DND-41 (cell line): ENCODE measurements at regions not wholly inside any gene's neighbourhood (a gene's known extent, or its start where the extent isn't known, plus 50 kb on each side); places are given as distances from the start of the nearest gene placed in this dataset.

Experiments
- ATAC-seq: fragments of 200-7000 bp; cut with Tn5 transposase; 3 replicates; pipeline ENCODE4 v1.9.1; 2021; ENCODE audit warnings: low read depth; ENCODE audit not compliant: insufficient read depth
- DNase-seq: peaks from one replicate; pipeline ENCODE4 v3.0.0-alpha.2; 2020
- H2AFZ ChIP-seq: 2 replicates; pipeline ENCODE4 v1.6.0; 2012; ENCODE audit warnings: low read depth, low read length
- H3K27ac ChIP-seq: 2 replicates; pipeline ENCODE4 v1.5.1; 2012; ENCODE audit warnings: low read length, inconsistent platforms
- H3K27me3 ChIP-seq: fragments of 200-600 bp; sonication (generic); 2 replicates; pipeline ENCODE4 v1.6.0; 2012; ENCODE audit warnings: low read length, mild to moderate bottlenecking, inconsistent platforms; ENCODE audit not compliant: insufficient read depth, poor library complexity
- H3K36me3 ChIP-seq: 2 replicates; pipeline ENCODE4 v1.5.1; 2012; ENCODE audit warnings: low read length, inconsistent platforms; ENCODE audit not compliant: insufficient read depth
- H3K4me1 ChIP-seq: 2 replicates; pipeline ENCODE4 v1.5.1; 2012; ENCODE audit warnings: mild to moderate bottlenecking, low read length; ENCODE audit not compliant: insufficient read depth
- H3K4me2 ChIP-seq: 2 replicates; pipeline ENCODE4 v1.6.0; 2012; ENCODE audit warnings: mild to moderate bottlenecking, moderate library complexity, low read length, inconsistent platforms; ENCODE audit not compliant: insufficient read depth
- H3K4me3 ChIP-seq, 2 experiments: fragments of 200-600 bp in 1 of 2; shearing (Covaris generic) in 1 of 2; 2 replicates each; pipeline ENCODE4 v1.5.1; 2012 to 2016; ENCODE audit warnings: inconsistent platforms in 2 of 2, low read length in 2 of 2, mild to moderate bottlenecking in 2 of 2, low read depth in 1 of 2, moderate library complexity in 1 of 2
- H3K79me2 ChIP-seq: 2 replicates; pipeline ENCODE4 v1.6.0; 2012; ENCODE audit warnings: low read length, inconsistent platforms; ENCODE audit not compliant: insufficient read depth
- H3K9ac ChIP-seq: 2 replicates; pipeline ENCODE4 v1.6.0; 2012; ENCODE audit warnings: low read depth, mild to moderate bottlenecking, inconsistent platforms, low read length, moderate library complexity
- H3K9me3 ChIP-seq: 2 replicates; pipeline ENCODE4 v1.5.1; 2012; ENCODE audit warnings: low read length, moderate library complexity, mild to moderate bottlenecking, inconsistent platforms; ENCODE audit not compliant: insufficient read depth, severe bottlenecking
- H4K20me1 ChIP-seq: 2 replicates; pipeline ENCODE4 v1.6.0; 2012; ENCODE audit warnings: low read length; ENCODE audit not compliant: insufficient read depth
- EZH2 ChIP-seq: IDR thresholded peaks from 3 replicates; pipeline ENCODE4 v1.6.1; 2012; ENCODE audit warnings: borderline replicate concordance, low read depth, mild to moderate bottlenecking, moderate library complexity, low read length, inconsistent platforms; ENCODE audit not compliant: severe bottlenecking
- TF ChIP-seq, protein P1 (sequence below): IDR thresholded peaks from 2 replicates; pipeline ENCODE4 v1.5.1; 2012; ENCODE audit warnings: borderline replicate concordance, low read length, moderate library complexity, mild to moderate bottlenecking; ENCODE audit not compliant: poor library complexity, severe bottlenecking; ENCODE audit errors: extremely low read depth

DNA sequence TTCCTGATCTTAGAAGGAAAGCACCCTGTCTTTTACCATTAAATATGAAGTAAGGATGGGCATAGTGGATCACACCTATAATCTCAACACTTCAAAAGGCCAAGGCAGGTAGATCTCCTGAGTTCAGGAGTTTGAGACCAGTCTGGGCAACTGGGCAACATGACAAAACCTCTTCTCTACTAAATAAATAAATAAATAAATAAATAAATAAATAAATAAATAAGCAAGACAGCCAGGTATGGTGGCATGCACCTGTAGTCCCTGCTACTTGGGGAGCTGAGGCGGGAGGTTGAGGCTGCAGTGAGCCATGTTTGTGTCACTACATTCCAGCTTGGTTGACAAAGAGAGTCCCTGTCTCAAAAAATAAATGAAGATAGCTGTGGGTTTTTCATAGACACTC lies 313.1 kb downstream of the RPS24 start:
- Histone ChIP-seq H3K4me1 (no peaks in the 10 kb centered on the region), H3K79me2 (no peaks in the 10 kb centered on the region), H3K27me3 (peaks cover 20% of the 10 kb centered on the region), H4K20me1 (0 out of 2 replicates have a peak, but pooled peaks cover 3% of the 10 kb centered on the region), H3K4me2 (no peak overlapping the region), H3K9me3 (no peaks in the 10 kb centered on the region), H3K27ac (no peak overlapping the region), H3K4me3 (no peak overlapping the region), H2AFZ (no peak overlapping the region), H3K36me3 (no peaks in the 10 kb centered on the region), H3K9ac (no peak overlapping the region)
- no peak for DNase-seq
- TF ChIP-seq EZH2, result no peak
- TF ChIP-seq, protein P1, sequence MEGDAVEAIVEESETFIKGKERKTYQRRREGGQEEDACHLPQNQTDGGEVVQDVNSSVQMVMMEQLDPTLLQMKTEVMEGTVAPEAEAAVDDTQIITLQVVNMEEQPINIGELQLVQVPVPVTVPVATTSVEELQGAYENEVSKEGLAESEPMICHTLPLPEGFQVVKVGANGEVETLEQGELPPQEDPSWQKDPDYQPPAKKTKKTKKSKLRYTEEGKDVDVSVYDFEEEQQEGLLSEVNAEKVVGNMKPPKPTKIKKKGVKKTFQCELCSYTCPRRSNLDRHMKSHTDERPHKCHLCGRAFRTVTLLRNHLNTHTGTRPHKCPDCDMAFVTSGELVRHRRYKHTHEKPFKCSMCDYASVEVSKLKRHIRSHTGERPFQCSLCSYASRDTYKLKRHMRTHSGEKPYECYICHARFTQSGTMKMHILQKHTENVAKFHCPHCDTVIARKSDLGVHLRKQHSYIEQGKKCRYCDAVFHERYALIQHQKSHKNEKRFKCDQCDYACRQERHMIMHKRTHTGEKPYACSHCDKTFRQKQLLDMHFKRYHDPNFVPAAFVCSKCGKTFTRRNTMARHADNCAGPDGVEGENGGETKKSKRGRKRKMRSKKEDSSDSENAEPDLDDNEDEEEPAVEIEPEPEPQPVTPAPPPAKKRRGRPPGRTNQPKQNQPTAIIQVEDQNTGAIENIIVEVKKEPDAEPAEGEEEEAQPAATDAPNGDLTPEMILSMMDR, result no peak
- no peak for ATAC-seq

DNA sequence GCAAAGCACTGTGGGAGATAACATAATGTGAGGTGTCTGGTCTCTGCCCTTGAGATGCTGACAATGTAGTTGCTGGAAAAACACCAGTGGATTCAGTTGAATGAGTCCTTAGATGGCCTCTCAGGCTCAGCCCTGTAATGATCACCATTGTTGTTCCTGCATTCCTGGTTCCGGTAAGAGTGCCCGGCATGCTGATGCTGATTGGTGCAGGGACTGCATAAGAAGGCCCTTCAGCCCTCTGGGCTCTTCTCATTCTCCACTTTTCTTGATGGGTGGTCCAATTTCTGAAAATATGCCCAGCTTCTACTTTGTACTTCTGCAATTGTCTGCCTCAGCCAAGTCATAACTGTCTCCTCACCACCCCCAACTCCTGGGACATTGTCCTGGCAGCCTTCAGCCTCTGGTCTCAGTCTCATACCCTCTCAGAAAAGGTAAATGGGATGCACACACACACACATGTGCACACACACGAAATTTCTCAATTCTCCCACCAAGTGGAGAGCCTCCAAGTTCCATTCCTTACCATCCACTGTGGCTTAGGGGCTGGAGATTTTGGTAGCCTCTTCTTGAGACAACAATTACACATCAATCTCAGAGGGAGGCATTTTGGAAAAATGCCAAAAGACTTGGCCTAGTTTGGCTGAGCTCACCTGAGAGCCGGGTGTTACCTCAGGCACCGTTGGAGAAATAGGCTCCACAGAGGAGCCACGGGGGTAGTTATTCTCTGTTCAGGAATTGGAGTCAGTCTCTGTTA lies 314.9 kb downstream of the RPS24 start:
- no peaks in the 10 kb centered on the region for H3K9me3 ChIP-seq
- TF ChIP-seq, protein P1, result no peak
- no peak for TF ChIP-seq EZH2
- H3K9ac ChIP-seq, result no peak overlapping the region
- H3K4me1 ChIP-seq, result no peaks in the 10 kb centered on the region
- H3K27ac ChIP-seq, result no peak overlapping the region
- no peak overlapping the region for H3K4me2 ChIP-seq
- ATAC-seq (no peak), DNase-seq (no peak)
- no peak overlapping the region for H3K4me3 ChIP-seq
- H2AFZ ChIP-seq, result no peak overlapping the region
- 0 out of 2 replicates have a peak, but pooled peaks cover 3% of the 10 kb centered on the region for H4K20me1 ChIP-seq
- H3K27me3 ChIP-seq, result peaks cover 20% of the 10 kb centered on the region
- H3K36me3 ChIP-seq, result no peaks in the 10 kb centered on the region
- no peaks in the 10 kb centered on the region for H3K79me2 ChIP-seq

DNA sequence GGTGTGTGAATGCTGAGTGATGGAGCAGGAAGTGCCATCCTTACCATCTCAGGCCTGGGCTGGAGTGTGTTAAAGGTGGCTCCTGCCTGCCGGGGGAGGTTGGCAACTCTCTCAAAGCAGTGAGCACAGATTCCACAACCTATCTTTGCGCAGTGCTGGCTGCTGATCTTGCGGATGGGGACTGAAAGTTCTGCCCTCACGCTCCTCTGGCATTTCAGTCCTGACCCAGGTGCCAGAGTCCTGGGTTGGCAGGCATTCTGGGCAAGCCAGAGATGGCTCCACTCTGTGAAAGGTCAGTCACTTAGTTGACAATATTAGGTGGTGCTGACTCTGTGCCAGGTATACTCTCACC lies 315.5 kb downstream of the RPS24 start:
- ATAC-seq, result no peak
- Histone ChIP-seq H3K4me2 (no peak overlapping the region), H3K9me3 (no peaks in the 10 kb centered on the region), H3K9ac (no peak overlapping the region), H3K27me3 (peaks cover 20% of the 10 kb centered on the region), H2AFZ (no peak overlapping the region), H3K27ac (no peak overlapping the region), H3K4me1 (no peaks in the 10 kb centered on the region), H3K79me2 (no peaks in the 10 kb centered on the region), H4K20me1 (0 out of 2 replicates have a peak, but pooled peaks cover 3% of the 10 kb centered on the region), H3K36me3 (no peaks in the 10 kb centered on the region), H3K4me3 (no peak overlapping the region)
- DNase-seq, result no peak
- TF ChIP-seq EZH2, result no peak
- TF ChIP-seq, protein P1, result no peak
